OCI-LY7 (cell line): ENCODE measurements at regions not wholly inside any gene's neighbourhood (a gene's known extent, or its start where the extent isn't known, plus 50 kb on each side); places are given as distances from the start of the nearest gene placed in this dataset.

Experiments used
- BruUV-seq: library from RNA; stranded (reverse); fragments of 400-500 nt; replicated peaks from 2 replicates; lab custom pipeline; 2021; lab: Mats Ljungman, UMichigan
- CTCF ChIA-PET: fragments of 300-600 bp; sonication (Branson Sonifier 250); formaldehyde crosslinking; loops from one replicate; lab custom pipeline; 2022; ENCODE audit warnings: antibody characterized with exemption; ENCODE audit not compliant: unreplicated experiment; lab: Charles Lee
- POLR2A ChIA-PET: fragments of 300-600 bp; sonication (Branson Sonifier 250); formaldehyde crosslinking; loops from one replicate; lab custom pipeline; 2022; ENCODE audit warnings: antibody characterized with exemption; lab: Charles Lee
- DNase-seq: peaks from one replicate; pipeline ENCODE4 v3.0.0-alpha.2; 2015; ENCODE audit warnings: low spot score
- H2AFZ ChIP-seq: fragments of 200-600 bp; sonication (generic), shearing (Covaris generic); 2 replicates; pipeline ENCODE4 v1.6.1; 2014; ENCODE audit warnings: mild to moderate bottlenecking, antibody characterized with exemption, low read length, moderate library complexity
- H3K27ac ChIP-seq: fragments of 200-600 bp; sonication (generic); 2 replicates; pipeline ENCODE4 v1.5.1; 2014; ENCODE audit warnings: mixed run types, low read depth, mild to moderate bottlenecking, moderate library complexity, low read length, inconsistent platforms; ENCODE audit not compliant: poor library complexity, severe bottlenecking
- H3K36me3 ChIP-seq: fragments of 200-600 bp; sonication (generic); 2 replicates; pipeline ENCODE4 v1.6.1; 2014; ENCODE audit warnings: mild to moderate bottlenecking, antibody characterized with exemption, low read length, moderate library complexity, mixed read lengths; ENCODE audit not compliant: insufficient read depth
- H3K4me1 ChIP-seq: fragments of 200-600 bp; sonication (generic); 2 replicates; pipeline ENCODE4 v1.5.1; 2014; ENCODE audit warnings: mild to moderate bottlenecking, low read length; ENCODE audit not compliant: insufficient read depth, poor library complexity, severe bottlenecking
- H3K4me2 ChIP-seq: fragments of 200-600 bp; sonication (generic); 2 replicates; pipeline ENCODE4 v1.6.1; 2014; ENCODE audit warnings: mild to moderate bottlenecking, low read length
- H3K4me3 ChIP-seq: fragments of 200-600 bp; sonication (generic); 2 replicates; pipeline ENCODE4 v1.5.1; 2014; ENCODE audit warnings: mild to moderate bottlenecking, low read depth, low read length; ENCODE audit not compliant: poor library complexity, severe bottlenecking
- H3K79me2 ChIP-seq: fragments of 200-600 bp; sonication (generic); 2 replicates; pipeline ENCODE4 v1.6.1; 2016; ENCODE audit warnings: low read depth, mild to moderate bottlenecking, low read length, moderate library complexity, mixed read lengths; ENCODE audit not compliant: insufficient read depth
- H3K9me2 ChIP-seq: fragments of 200-600 bp; sonication (generic); 2 replicates; pipeline ENCODE4 v1.6.1; 2016; ENCODE audit warnings: mild to moderate bottlenecking, low read length, mixed read lengths; ENCODE audit not compliant: insufficient read depth
- H3K9me3 ChIP-seq: fragments of 200-600 bp; sonication (generic); 2 replicates; pipeline ENCODE4 v1.6.1; 2014; ENCODE audit warnings: mild to moderate bottlenecking, mixed run types, low read length, mixed read lengths
- H4K20me1 ChIP-seq: fragments of 200-600 bp; sonication (generic); 2 replicates; pipeline ENCODE4 v1.6.1; 2014; ENCODE audit warnings: mild to moderate bottlenecking, antibody characterized with exemption, low read length, moderate library complexity, mixed read lengths; ENCODE audit not compliant: insufficient read depth
- CTCF ChIP-seq: fragments of 200-600 bp; sonication (generic); conservative IDR thresholded peaks from 2 replicates; pipeline ENCODE4 v1.5.1; 2014; ENCODE audit warnings: mild to moderate bottlenecking, antibody characterized with exemption, low read length, moderate library complexity, mixed read lengths
- EZH2phosphoT487 ChIP-seq: fragments of 200-600 bp; sonication (generic); IDR thresholded peaks from 2 replicates; pipeline ENCODE4 v1.6.1; 2018; ENCODE audit warnings: low read depth, borderline replicate concordance, mild to moderate bottlenecking, mixed run types, antibody characterized with exemption, low read length, moderate library complexity, mixed read lengths
- intact Hi-C: fragments of 100-400 bp; cut with micrococcal nuclease; formaldehyde crosslinking; loops from one replicate; pipeline ENCODE4 v1.10.0; 2022; ENCODE audit not compliant: unreplicated experiment

GRCh38 chr9:91048749-91049148 is 247.1 kb downstream of the SYK start:
- POLR2A ChIA-PET: interaction anchor here (1.7 kb wide), 2 partner anchors 11 to 13 kb away, joined by 4 to 9 read pairs; no protein-coding TSS in a partner anchor
- no peak for DNase-seq

GRCh38 chr9:91053824-91054223 is 252.2 kb downstream of the SYK start:
- TF ChIP-seq EZH2phosphoT487: no peak
- TF ChIP-seq CTCF: no peak
- Histone ChIP-seq H3K9me2 (no peaks in the 10 kb centered on the region), H3K36me3 (no peaks in the 10 kb centered on the region), H3K4me1 (peaks cover 12% of the 10 kb centered on the region), H3K9me3 (0 out of 2 replicates have a peak, but pooled peaks cover 4% of the 10 kb centered on the region), H3K4me3 (no peak overlapping the region), H3K27ac (no peak overlapping the region), H4K20me1 (no peaks in the 10 kb centered on the region), H3K79me2 (no peaks in the 10 kb centered on the region), H2AFZ (no peak overlapping the region), H3K4me2 (no peak overlapping the region)
- BruUV-seq: no TSS peak
- intact Hi-C loops: no loop called here
- POLR2A ChIA-PET: no interaction called here
- CTCF ChIA-PET: no interaction called here
- DNase-seq: no peak

More at GRCh38 chr9:91048749-91049148, 247.1 kb downstream of the SYK start:
- CTCF ChIA-PET: no interaction called here
- no peak overlapping the region for H2AFZ ChIP-seq
- H3K4me2 ChIP-seq: no peak overlapping the region
- H3K4me1 ChIP-seq: no peaks in the 10 kb centered on the region
- no peaks in the 10 kb centered on the region for H3K9me2 ChIP-seq
- H3K4me3 ChIP-seq: no peak overlapping the region
- no peaks in the 10 kb centered on the region for H3K79me2 ChIP-seq
- 0 out of 2 replicates have a peak, but pooled peaks cover 4% of the 10 kb centered on the region for H3K9me3 ChIP-seq
- TF ChIP-seq EZH2phosphoT487 (no peak), CTCF (no peak)
- no TSS peak for BruUV-seq
- no peaks in the 10 kb centered on the region for H4K20me1 ChIP-seq
- H3K27ac ChIP-seq: no peak overlapping the region
- no peaks in the 10 kb centered on the region for H3K36me3 ChIP-seq
- intact Hi-C loops: no loop called here

DNA sequence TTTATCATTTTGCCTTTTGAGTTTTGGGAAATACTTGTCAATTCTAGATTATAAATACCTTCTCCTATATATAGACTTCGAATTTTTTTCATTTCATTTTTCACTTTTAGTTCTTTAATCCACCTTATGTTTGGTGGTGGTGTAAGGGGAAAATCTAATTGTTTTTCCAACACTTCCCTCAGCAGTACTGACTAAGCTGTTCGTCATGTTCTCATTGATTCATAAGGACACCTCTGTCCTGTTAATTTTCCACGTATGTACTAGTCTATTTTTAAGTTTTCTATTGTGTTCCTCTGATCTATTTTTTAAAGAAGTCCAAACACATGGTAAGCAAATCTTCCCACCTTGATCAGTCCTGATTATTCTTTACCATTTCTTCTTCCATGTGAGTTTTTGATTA is 254.2 kb downstream of the SYK start:
- Histone ChIP-seq H3K27ac (no peak overlapping the region), H3K36me3 (no peaks in the 10 kb centered on the region), H4K20me1 (no peaks in the 10 kb centered on the region), H2AFZ (peak overlapping the region; percentile 33; the same call in 1 of the 2 replicates), H3K79me2 (no peaks in the 10 kb centered on the region), H3K4me3 (no peak overlapping the region), H3K9me2 (no peaks in the 10 kb centered on the region), H3K9me3 (0 out of 2 replicates have a peak, but pooled peaks cover 4% of the 10 kb centered on the region), H3K4me2 (no peak overlapping the region), H3K4me1 (peaks cover 12% of the 10 kb centered on the region)
- intact Hi-C loops: no loop called here
- ChIA-PET CTCF (no interaction called here), POLR2A (interaction anchor here (0.6 to 0.9 kb wide), 2 partner anchors 9 to 127 kb away, joined by 3 read pairs; no protein-coding TSS in a partner anchor)
- no TSS peak for BruUV-seq
- DNase-seq: no peak
- TF ChIP-seq EZH2phosphoT487 (no peak), CTCF (no peak)
